ENCODE measurements at regions not wholly inside any gene's neighbourhood (a gene's known extent, or its start where the extent isn't known, plus 50 kb on each side); places are given as distances from the start of the nearest gene placed in this dataset.

DNA sequence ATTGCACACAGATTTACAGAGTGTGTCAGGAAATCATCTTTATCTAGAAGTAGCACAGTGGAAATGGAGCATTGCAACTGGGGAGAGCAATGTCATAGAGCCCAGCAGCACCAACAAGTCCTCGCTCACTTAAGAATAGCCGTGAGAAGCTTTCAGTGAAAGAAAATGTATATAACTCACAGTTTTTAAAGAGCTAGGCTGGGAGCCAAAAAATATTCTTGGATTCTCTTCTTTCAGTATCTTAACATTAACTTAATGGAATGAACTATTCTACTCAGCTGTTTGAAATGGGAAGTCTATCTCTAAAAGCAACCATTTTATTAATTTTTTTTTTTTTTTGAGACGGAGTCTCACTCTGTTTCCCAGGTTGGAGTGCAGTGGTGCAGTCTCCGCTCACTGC, 329.6 kb downstream of the COG6 start:
- no peak overlapping the region for H3K27ac ChIP-seq (ENCODE audit: low read length)
- no peak overlapping the region for H3K4me3 ChIP-seq (ENCODE audit: low read length)
- no peaks in the 10 kb centered on the region for H3K36me3 ChIP-seq (ENCODE audit: control insufficient read depth, low read depth, low read length)
- no peaks in the 10 kb centered on the region for H3K9me3 ChIP-seq (ENCODE audit: control insufficient read depth, low read depth, low read length)
- H3K9ac ChIP-seq (ENCODE audit: low read length): no peak overlapping the region
- no peaks in the 10 kb centered on the region for H3K27me3 ChIP-seq (ENCODE audit: control insufficient read depth, insufficient read depth, low read length)
- H3K4me1 ChIP-seq (ENCODE audit: control insufficient read depth, low read depth, low read length): no peaks in the 10 kb centered on the region

DNA sequence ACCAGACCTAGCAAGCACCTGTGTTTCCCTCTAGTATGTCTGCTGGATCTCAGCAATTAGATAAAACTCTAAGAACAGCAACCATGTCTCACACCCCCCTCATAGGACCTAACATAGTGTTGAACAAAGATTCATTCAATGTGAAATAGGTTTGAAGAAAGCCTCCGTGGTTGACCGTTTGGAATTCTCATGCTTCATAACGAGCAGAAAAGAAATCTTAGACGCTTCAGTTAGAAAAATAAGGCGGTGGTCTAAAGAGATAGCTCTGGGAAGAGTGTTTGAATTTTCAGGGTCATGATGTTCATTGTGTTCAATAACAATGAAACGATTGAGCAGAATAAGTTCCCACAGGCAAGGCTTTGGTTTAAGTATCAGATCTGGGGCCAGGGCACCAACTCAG, 332.9 kb downstream of the COG6 start:
- Histone ChIP-seq H3K4me1 (ENCODE audit: control insufficient read depth, low read depth, low read length) (no peaks in the 10 kb centered on the region), H3K4me3 (ENCODE audit: low read length) (no peak overlapping the region), H3K27ac (ENCODE audit: low read length) (no peak overlapping the region), H3K36me3 (ENCODE audit: control insufficient read depth, low read depth, low read length) (no peaks in the 10 kb centered on the region), H3K9ac (ENCODE audit: low read length) (no peak overlapping the region), H3K27me3 (ENCODE audit: control insufficient read depth, insufficient read depth, low read length) (no peaks in the 10 kb centered on the region), H3K9me3 (ENCODE audit: control insufficient read depth, low read depth, low read length) (no peaks in the 10 kb centered on the region)

DNA sequence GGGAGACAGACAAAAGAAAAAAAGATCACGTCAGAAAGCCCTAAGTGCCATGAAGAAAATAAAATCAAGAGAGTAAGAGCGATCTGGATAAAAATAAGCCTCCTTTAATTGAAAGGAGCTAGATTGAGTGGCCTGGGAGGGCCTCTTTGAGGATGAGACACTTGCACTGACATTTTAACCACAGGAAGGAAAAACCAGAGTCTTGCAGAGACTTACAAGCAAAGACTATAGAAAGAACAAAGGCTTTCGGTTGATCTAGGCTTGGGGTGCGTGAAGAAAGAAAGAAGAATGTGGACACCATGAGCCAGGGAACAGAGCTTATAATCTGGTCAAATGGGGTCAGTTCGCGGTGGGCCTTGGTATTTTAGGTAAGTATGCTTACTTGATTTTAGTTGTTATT, 342.7 kb downstream of the COG6 start:
- Histone ChIP-seq H3K4me3 (ENCODE audit: low read length) (no peak overlapping the region), H3K9me3 (ENCODE audit: control insufficient read depth, low read depth, low read length) (no peaks in the 10 kb centered on the region), H3K27me3 (ENCODE audit: control insufficient read depth, insufficient read depth, low read length) (no peaks in the 10 kb centered on the region), H3K9ac (ENCODE audit: low read length) (no peak overlapping the region), H3K27ac (ENCODE audit: low read length) (no peak overlapping the region), H3K36me3 (ENCODE audit: control insufficient read depth, low read depth, low read length) (no peaks in the 10 kb centered on the region), H3K4me1 (ENCODE audit: control insufficient read depth, low read depth, low read length) (no peaks in the 10 kb centered on the region)

DNA sequence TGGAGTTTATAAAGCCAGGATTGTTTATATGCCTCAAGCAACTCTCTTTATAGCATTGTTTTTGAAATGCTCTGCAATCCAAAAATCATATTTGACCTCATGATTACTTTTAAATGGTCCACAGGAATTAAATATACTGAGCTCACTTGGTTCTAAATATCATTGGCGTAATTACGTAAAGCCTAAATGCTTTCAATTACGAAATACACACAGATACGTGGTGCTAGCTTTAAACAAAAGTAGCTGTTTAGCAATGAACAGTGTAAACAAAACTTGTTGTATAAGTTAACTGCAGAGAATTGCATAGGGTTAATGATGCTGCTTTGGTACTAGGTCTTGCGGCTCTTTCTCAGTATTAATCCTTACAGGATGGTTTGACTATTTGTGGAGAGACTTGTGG, 346.6 kb downstream of the COG6 start:
- Histone ChIP-seq H3K9me3 (ENCODE audit: control insufficient read depth, low read depth, low read length) (no peaks in the 10 kb centered on the region), H3K9ac (ENCODE audit: low read length) (no peak overlapping the region), H3K36me3 (ENCODE audit: control insufficient read depth, low read depth, low read length) (no peaks in the 10 kb centered on the region), H3K27ac (ENCODE audit: low read length) (no peak overlapping the region), H3K4me3 (ENCODE audit: low read length) (no peak overlapping the region), H3K27me3 (ENCODE audit: control insufficient read depth, insufficient read depth, low read length) (no peaks in the 10 kb centered on the region), H3K4me1 (ENCODE audit: control insufficient read depth, low read depth, low read length) (no peaks in the 10 kb centered on the region)

DNA sequence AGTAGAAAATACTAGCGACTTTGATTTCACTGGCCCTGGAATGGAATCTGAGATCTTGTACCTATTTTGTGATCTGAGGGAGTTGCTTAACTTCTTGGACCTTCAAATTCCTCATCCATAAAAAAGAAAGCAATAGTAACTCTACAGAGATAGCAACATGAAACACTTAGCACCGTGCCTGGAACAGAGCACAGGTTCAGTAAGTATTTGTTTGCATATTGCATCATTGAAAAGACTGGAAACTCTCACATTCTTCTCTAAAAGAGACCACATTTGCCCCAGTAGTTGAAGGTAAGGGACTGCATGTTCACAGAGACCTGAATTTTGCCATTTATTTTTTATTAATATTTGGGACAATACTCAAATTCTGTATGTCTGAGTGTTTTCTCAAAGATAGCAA, 358.1 kb downstream of the COG6 start:
- H3K27me3 ChIP-seq (ENCODE audit: control insufficient read depth, insufficient read depth, low read length): no peaks in the 10 kb centered on the region
- no peaks in the 10 kb centered on the region for H3K36me3 ChIP-seq (ENCODE audit: control insufficient read depth, low read depth, low read length)
- H3K9ac ChIP-seq (ENCODE audit: low read length): no peak overlapping the region
- H3K9me3 ChIP-seq (ENCODE audit: control insufficient read depth, low read depth, low read length): no peaks in the 10 kb centered on the region
- H3K4me3 ChIP-seq (ENCODE audit: low read length): no peak overlapping the region
- no peak overlapping the region for H3K27ac ChIP-seq (ENCODE audit: low read length)
- H3K4me1 ChIP-seq (ENCODE audit: control insufficient read depth, low read depth, low read length): peaks cover 7% of the 10 kb centered on the region

DNA sequence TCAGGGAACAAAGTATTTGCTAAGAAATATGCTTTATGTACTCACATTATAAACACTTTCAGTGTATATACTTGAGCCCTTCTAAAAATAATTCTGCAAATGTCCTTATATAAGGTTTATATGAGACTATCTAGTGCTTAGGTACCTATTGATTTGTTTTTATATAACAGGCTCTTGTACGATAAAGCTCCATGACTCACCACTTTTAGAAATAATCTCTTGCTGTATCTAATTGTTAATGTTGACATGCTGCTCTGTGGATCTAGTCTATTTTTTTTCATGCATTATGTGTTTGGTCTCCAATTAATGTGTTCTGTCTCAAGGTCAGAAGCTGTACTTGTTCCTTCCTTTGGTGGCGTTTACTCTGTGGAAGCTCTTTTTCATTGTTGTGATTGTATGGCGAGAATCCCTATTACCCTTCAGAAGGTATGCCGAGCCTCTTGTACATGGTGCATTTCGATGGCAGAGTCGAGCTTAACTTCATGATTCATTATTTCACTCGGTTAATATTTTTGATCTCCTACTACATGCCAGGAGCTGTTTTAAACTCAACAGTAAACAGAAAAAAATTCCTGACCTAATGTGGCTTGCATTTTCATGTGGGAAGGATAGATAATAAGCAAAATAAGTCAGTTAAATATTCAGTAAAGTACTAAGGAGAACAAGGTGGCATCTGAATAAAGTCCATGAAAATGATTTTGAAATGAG, 361.6 kb downstream of the COG6 start:
- Histone ChIP-seq H3K9me3 (ENCODE audit: control insufficient read depth, low read depth, low read length) (no peaks in the 10 kb centered on the region), H3K4me1 (ENCODE audit: control insufficient read depth, low read depth, low read length) (peaks cover 7% of the 10 kb centered on the region), H3K9ac (ENCODE audit: low read length) (no peak overlapping the region), H3K36me3 (ENCODE audit: control insufficient read depth, low read depth, low read length) (no peaks in the 10 kb centered on the region), H3K4me3 (ENCODE audit: low read length) (no peak overlapping the region), H3K27me3 (ENCODE audit: control insufficient read depth, insufficient read depth, low read length) (no peaks in the 10 kb centered on the region), H3K27ac (ENCODE audit: low read length) (no peak overlapping the region)

DNA sequence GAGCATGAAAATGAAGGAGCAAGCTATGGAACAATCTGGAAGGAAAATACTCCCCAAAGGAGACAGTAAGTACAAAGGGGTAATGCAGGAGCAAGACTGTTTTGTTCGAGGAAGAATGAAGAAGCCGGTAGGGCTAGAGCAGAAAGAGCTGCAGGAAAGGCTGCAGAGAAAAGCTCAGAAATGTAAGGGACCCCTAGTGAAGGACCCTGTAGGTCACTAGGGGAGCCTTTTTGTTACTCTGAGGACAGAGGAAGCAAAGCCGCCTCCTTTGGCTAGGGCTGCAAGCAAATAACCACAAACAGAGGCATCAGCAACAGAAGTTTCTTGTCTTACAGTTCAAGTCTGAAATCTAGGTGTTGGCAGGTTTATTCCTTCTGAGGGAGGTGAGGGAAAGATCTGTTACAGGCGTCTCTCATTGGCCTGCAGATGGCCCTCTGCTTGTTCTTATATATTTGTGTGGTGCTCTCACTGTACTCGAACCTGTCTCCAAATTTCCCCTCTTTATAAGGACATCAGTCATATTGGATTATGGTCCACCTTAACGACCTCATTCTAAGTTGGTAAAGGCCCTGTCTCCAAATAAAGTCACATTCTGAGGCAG, 362.3 kb downstream of the COG6 start:
- H3K9ac ChIP-seq (ENCODE audit: low read length): no peak overlapping the region
- no peaks in the 10 kb centered on the region for H3K9me3 ChIP-seq (ENCODE audit: control insufficient read depth, low read depth, low read length)
- no peak overlapping the region for H3K4me3 ChIP-seq (ENCODE audit: low read length)
- no peak overlapping the region for H3K27ac ChIP-seq (ENCODE audit: low read length)
- H3K4me1 ChIP-seq (ENCODE audit: control insufficient read depth, low read depth, low read length): peaks cover 7% of the 10 kb centered on the region
- H3K27me3 ChIP-seq (ENCODE audit: control insufficient read depth, insufficient read depth, low read length): no peaks in the 10 kb centered on the region
- no peaks in the 10 kb centered on the region for H3K36me3 ChIP-seq (ENCODE audit: control insufficient read depth, low read depth, low read length)

DNA sequence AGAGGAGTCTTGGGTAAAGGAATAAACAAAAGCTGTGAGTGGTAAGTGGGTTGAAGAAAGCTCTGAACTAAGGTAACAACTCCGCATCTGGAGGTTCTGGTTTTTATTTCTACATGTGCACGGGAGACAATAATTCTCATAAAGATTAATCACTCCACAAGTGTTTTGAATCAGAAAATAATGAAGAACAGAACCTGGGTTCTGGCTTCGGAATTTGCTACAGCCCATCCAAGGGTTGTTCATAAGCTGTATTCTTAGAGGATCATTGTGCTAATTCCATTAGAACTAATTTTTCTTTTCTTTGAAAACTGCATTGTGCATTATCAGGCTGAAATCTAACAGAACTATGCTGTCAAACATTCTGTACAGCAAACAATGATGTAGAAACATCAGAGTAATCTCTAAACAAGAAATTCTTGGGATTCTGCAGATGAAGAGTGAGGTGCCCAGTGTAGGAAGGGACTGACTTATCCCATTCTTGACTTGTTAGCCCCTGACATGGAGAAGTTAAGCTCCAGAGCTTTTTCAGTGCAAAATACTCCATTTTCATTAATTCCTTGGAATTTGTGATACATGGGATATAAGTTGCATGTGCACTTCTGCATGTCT, 368.2 kb downstream of the COG6 start:
- no peaks in the 10 kb centered on the region for H3K27me3 ChIP-seq (ENCODE audit: control insufficient read depth, insufficient read depth, low read length)
- H3K9ac ChIP-seq (ENCODE audit: low read length): no peak overlapping the region

DNA sequence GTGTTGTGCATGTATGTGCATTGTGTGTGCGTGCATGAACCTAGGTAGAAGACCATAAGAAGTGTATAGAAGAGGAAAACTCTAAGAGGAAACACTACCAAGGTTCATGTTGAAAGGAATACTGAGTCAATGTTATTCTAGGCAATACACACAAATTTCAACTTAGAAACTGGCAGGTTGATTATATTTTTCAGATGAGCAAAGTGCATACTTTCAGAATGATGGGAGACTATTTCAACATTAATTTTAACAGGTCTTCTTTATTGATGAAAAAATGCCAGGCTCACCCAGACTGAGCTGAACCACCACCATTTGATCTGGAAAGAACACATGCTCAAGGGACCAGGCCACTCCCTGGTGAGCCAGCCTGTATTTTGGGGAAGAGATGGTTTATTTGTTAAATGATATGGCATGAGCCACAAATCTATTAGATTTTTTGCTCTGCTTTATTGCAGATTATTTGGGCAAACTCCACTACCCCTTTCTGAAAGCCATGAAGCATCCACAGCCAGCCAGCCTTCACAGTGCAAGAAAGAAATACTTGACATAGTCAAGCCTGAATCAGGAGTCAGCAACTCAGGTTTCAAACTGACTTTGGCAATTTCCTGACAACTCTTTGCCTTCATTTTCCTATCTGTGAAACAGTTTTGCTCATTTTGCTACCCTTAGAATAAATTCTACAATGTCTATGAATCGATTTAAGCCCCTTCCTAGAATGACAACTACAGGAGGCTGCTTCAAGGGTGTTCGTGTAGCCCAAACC, 368.9 kb downstream of the COG6 start:
- no peaks in the 10 kb centered on the region for H3K27me3 ChIP-seq (ENCODE audit: control insufficient read depth, insufficient read depth, low read length)
- H3K36me3 ChIP-seq (ENCODE audit: control insufficient read depth, low read depth, low read length): no peaks in the 10 kb centered on the region
- H3K4me1 ChIP-seq (ENCODE audit: control insufficient read depth, low read depth, low read length): no peaks in the 10 kb centered on the region
- no peak overlapping the region for H3K4me3 ChIP-seq (ENCODE audit: low read length)
- H3K27ac ChIP-seq (ENCODE audit: low read length): no peak overlapping the region
- H3K9me3 ChIP-seq (ENCODE audit: control insufficient read depth, low read depth, low read length): no peaks in the 10 kb centered on the region
- no peak overlapping the region for H3K9ac ChIP-seq (ENCODE audit: low read length)

More for the DNA sequence above, 368.2 kb downstream of the COG6 start:
- no peak overlapping the region for H3K4me3 ChIP-seq (ENCODE audit: low read length)
- H3K27ac ChIP-seq (ENCODE audit: low read length): no peak overlapping the region
- no peaks in the 10 kb centered on the region for H3K9me3 ChIP-seq (ENCODE audit: control insufficient read depth, low read depth, low read length)
- no peaks in the 10 kb centered on the region for H3K36me3 ChIP-seq (ENCODE audit: control insufficient read depth, low read depth, low read length)
- no peaks in the 10 kb centered on the region for H3K4me1 ChIP-seq (ENCODE audit: control insufficient read depth, low read depth, low read length)

DNA sequence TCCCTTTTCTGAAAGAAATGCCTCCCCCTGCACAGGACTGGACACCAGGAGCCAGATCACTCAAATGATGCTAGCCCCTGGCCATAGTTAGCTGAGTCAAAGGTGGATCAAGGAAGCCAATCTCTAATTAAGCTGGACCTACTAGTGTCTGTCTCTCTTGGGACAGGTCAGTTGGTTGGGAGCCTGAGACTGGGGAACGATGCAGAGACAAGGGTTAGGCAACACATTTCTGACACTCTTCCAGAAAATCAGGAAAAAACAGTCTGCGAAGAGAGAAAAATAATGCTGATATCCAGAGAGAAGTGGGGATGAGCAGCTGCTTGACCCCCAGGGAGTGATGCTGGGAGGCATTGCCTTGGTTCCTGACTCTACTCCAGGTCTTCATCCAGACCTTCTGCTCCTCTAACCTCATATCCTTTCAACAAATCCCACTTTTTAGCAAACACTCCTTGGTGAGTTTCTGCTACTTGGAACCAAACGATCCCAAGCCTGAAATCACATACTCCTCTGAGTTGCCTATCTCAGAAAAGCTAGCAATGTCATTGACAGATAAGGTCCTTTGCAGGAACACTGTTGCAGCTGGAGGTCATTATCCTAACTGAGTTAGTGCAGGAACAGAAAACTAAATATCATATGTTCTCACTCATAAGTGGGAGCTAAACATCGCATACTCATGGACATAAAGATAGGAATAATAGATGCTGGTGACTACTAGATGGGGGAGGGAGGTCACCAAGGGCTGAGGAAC, 369.7 kb downstream of the COG6 start:
- no peaks in the 10 kb centered on the region for H3K36me3 ChIP-seq (ENCODE audit: control insufficient read depth, low read depth, low read length)
- H3K9me3 ChIP-seq (ENCODE audit: control insufficient read depth, low read depth, low read length): no peaks in the 10 kb centered on the region
- no peaks in the 10 kb centered on the region for H3K4me1 ChIP-seq (ENCODE audit: control insufficient read depth, low read depth, low read length)
- no peak overlapping the region for H3K4me3 ChIP-seq (ENCODE audit: low read length)
- no peak overlapping the region for H3K27ac ChIP-seq (ENCODE audit: low read length)
- no peaks in the 10 kb centered on the region for H3K27me3 ChIP-seq (ENCODE audit: control insufficient read depth, insufficient read depth, low read length)
- H3K9ac ChIP-seq (ENCODE audit: low read length): no peak overlapping the region

DNA sequence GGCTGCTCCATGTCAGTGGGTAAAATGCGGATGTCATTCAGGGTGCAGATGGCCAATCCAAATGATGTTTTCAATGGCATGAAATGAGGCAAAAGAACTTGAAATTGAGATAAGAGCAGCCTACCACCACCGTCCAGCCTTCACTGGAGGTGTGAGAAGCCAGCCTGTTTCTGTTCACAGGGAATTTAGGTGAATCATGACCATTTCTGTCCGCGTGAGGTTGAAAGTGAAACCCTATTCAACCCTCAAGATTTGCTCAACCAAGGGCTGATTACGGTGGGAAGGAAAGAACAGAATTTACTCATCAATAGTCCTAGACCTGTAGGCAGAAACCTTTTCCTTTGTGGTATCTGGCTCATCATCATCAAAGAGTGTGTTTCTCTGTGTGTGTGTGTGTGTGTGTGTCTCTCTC, 370.7 kb downstream of the COG6 start:
- Histone ChIP-seq H3K27ac (ENCODE audit: low read length) (no peak overlapping the region), H3K4me3 (ENCODE audit: low read length) (no peak overlapping the region), H3K9me3 (ENCODE audit: control insufficient read depth, low read depth, low read length) (no peaks in the 10 kb centered on the region), H3K4me1 (ENCODE audit: control insufficient read depth, low read depth, low read length) (peaks cover 4% of the 10 kb centered on the region), H3K36me3 (ENCODE audit: control insufficient read depth, low read depth, low read length) (no peaks in the 10 kb centered on the region), H3K27me3 (ENCODE audit: control insufficient read depth, insufficient read depth, low read length) (no peaks in the 10 kb centered on the region), H3K9ac (ENCODE audit: low read length) (no peak overlapping the region)
